ENCODE measurements at regions not wholly inside any gene's neighbourhood (a gene's known extent, or its start where the extent isn't known, plus 50 kb on each side); places are given as distances from the start of the nearest gene placed in this dataset.
A peak's percentile ranks its signal among the peaks of the same experiment; 100 is the strongest.
"Not testable (repeated sequence)": the region's sequence is repeated elsewhere in the genome, so short reads cannot be mapped to it uniquely, and the experiment has no call there.

GRCh38 chr12:112616469-112617152 lies 174.9 kb upstream of the RPH3A start:
- no peak for DNase-seq (ENCODE audit: low spot score)

- DNase-seq (ENCODE audit: low spot score) = no peak
Observed at GRCh38 chr12:112617153-112617505, 174.4 kb upstream of the RPH3A start.

- no peak for DNase-seq (ENCODE audit: low spot score)
Observed at GRCh38 chr12:112627851-112628250, 163.7 kb upstream of the RPH3A start.

GRCh38 chr12:112631974-112632373 lies 159.6 kb upstream of the RPH3A start:
- not testable (repeated sequence) for DNase-seq (ENCODE audit: low spot score)

GRCh38 chr12:112635036-112635435 lies 156.5 kb upstream of the RPH3A start:
- no peak for DNase-seq (ENCODE audit: low spot score)

GRCh38 chr12:112638420-112638819 lies 153.1 kb upstream of the RPH3A start:
- no peak for DNase-seq (ENCODE audit: low spot score)

- DNase-seq (ENCODE audit: low spot score) = no peak
Observed at GRCh38 chr12:112645586-112645985, 146.0 kb upstream of the RPH3A start.

GRCh38 chr12:112656141-112656540 lies 135.4 kb upstream of the RPH3A start:
- no peak for DNase-seq (ENCODE audit: low spot score)

GRCh38 chr12:112664569-112664968 lies 127.0 kb upstream of the RPH3A start:
- no peak for DNase-seq (ENCODE audit: low spot score)

GRCh38 chr12:112665958-112666357 lies 125.6 kb upstream of the RPH3A start:
- DNase-seq (ENCODE audit: low spot score) = peak; percentile 1

GRCh38 chr12:112671564-112671963 lies 120.0 kb upstream of the RPH3A start:
- no peak for DNase-seq (ENCODE audit: low spot score)

GRCh38 chr12:112674539-112674938 lies 117.0 kb upstream of the RPH3A start:
- DNase-seq (ENCODE audit: low spot score) = no peak

GRCh38 chr12:112676507-112676906 lies 115.0 kb upstream of the RPH3A start:
- DNase-seq (ENCODE audit: low spot score) = no peak

- DNase-seq (ENCODE audit: low spot score) = no peak
Observed at GRCh38 chr12:112677050-112677765, 114.3 kb upstream of the RPH3A start.

- no peak for DNase-seq (ENCODE audit: low spot score)
Observed at GRCh38 chr12:112680993-112681392, 110.6 kb upstream of the RPH3A start.

GRCh38 chr12:112682586-112682985 lies 109.0 kb upstream of the RPH3A start:
- no peak for DNase-seq (ENCODE audit: low spot score)

- DNase-seq (ENCODE audit: low spot score) = no peak
Observed at GRCh38 chr12:112684742-112685141, 106.8 kb upstream of the RPH3A start.

GRCh38 chr12:112685321-112685720 lies 106.2 kb upstream of the RPH3A start:
- no peak for DNase-seq (ENCODE audit: low spot score)

- DNase-seq (ENCODE audit: low spot score) = no peak
Observed at GRCh38 chr12:112686373-112686772, 105.2 kb upstream of the RPH3A start.

GRCh38 chr12:112694065-112694464 lies 97.5 kb upstream of the RPH3A start:
- no peak for DNase-seq (ENCODE audit: low spot score)

GRCh38 chr12:112697441-112697840 lies 94.1 kb upstream of the RPH3A start:
- not testable (repeated sequence) for DNase-seq (ENCODE audit: low spot score)

GRCh38 chr12:112705037-112705632 lies 86.4 kb upstream of the RPH3A start:
- no peak for DNase-seq (ENCODE audit: low spot score)

GRCh38 chr12:112710414-112710813 lies 81.1 kb upstream of the RPH3A start:
- DNase-seq (ENCODE audit: low spot score) = no peak

Data from CD4-positive, alpha-beta T cell treated with Interleukin-6 at 100 ng/mL for 8 hours (primary cell).